CD4-positive, alpha-beta T cell treated with Interleukin-15 for 4 hours (primary cell): ENCODE measurements at regions not wholly inside any gene's neighbourhood (a gene's known extent, or its start where the extent isn't known, plus 50 kb on each side); places are given as distances from the start of the nearest gene placed in this dataset.
"Not testable (repeated sequence)": the region's sequence is repeated elsewhere in the genome, so short reads cannot be mapped to it uniquely, and the experiment has no call there.

Source experiments
- DNase-seq: peaks from one replicate; pipeline ENCODE4 v3.0.0-alpha.2; 2020; ENCODE audit warnings: low spot score

DNA sequence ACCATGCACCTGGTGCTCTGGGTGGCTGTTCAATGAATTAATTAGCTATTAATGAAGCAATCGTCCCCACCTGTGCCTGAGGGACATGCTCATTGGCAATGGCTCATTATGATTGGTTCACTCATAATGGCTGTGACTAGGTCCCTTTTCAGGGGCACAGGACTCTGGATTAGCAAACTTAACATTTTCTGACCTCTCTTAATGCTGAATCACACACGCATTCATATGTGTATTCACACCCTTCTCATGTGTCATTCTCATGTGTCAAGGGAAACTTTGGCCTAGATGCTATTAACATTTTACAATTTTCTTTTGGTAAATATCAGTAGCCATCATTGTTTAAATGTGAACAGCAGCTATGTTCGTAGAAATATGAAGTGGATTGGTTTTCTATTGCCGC is 98.9 kb upstream of the PMAIP1 start:
- no peak for DNase-seq

DNA sequence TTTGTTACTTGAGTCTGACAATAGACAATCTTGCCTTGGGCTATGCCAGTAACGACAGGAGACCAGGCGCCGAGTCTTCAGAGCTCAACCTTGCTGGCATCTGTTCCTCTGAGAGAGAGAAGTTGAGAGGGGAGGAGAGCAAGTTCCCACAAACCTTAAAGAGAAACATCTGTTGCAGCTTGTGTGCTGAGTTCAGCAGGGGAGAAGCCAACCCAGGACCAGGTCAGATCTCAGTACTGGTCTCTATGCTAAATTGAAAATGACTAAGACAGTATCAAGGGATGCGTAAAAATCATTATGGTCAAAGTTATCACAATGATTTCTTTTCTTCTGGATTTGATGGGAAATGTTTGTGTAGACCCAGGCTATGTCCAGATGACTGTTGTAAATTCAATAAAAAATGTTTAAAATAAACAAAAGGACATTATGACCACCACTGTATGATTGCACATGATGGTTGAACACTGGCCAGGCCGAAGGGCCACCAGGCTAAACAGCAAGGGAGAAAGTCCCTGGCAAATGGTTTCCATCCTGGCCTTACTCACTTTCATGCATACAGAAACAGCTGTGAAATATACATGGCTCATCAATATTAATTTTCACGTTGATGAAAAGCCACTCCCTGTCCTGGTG is 100.3 kb upstream of the PMAIP1 start:
- no peak for DNase-seq

DNA sequence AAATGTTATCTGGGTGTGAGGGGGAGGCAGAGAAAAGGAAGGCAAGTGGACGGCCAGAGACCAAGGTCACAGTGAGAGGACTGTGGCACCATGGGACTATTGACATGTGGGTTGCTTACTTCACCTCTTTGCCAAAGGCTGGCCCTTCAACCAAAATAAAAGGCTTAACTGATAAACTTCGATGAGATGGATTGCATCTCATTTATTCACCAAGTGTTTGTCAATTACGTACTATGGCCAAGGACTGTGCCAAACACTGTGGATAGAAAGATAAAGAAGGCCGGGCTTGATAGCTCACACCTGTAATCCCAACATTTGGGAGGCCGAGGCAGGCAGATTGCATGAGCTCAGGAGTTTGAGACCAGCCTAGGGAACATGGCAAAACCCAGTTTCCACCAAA is 98.7 kb upstream of the CCBE1 start:
- DNase-seq: no peak

DNA sequence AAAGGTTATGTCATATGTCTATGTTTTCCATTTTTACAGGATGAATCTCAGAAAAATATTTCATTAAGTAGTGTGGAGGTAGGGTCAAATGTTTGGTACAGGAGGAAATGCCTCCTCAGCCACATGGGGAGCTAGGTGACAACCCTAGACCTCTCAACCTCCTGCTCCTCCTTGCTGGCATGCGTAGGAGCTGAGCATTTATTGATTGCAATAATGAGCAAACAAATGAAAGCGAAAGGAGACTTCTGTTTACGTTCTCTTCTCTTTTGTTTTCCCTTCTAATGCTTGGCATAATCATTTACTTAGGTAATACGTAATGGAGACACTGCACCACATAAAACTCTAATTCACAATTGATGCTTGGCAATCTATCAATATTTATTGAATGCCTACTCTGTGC is 95.1 kb upstream of the CCBE1 start:
- no peak for DNase-seq

DNA sequence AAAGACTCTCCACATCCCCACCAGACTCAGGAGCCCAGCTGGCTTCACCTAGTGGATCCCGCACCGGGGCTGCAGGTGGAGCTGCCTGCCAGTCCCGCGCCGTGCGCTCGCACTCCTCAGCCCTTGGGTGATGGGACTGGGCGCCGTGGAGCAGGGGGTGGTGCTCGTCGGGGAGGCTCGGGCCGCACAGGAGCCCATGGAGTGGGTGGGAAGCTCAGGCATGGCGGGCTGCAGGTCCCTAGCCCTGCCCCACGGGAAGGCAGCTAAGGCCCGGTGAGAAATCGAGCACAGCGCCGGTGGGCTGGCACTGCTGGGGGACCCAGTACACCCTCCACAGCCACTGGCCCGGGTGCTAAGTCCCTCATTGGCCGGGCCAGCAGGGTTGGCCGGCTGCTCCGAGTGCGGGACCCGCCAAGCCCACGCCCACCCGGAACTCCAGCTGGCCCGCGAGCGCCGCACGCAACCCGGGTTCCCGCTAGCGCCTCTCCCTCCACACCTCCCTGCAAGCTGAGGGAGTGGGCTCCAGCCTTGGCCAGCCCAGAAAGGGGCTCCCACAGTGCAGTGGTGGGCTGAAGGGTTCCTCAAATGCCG is 93.2 kb upstream of the CCBE1 start:
- DNase-seq: not testable (repeated sequence)

DNA sequence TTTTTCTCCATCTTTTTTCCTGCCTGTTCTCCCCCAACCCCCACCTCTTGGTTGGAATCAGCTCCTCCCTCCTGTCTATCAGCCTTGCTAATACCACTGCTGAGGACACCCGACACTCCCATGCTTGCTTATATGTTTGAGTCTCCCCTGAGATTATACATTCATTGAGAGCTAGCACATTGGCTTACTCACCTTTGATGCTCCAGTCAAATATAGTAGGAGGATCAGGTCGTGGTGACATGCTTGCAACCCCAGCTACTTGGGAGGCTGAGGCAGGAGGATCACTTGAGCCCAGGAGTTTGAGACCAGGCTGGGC is 91.5 kb upstream of the CCBE1 start:
- DNase-seq: no peak

DNA sequence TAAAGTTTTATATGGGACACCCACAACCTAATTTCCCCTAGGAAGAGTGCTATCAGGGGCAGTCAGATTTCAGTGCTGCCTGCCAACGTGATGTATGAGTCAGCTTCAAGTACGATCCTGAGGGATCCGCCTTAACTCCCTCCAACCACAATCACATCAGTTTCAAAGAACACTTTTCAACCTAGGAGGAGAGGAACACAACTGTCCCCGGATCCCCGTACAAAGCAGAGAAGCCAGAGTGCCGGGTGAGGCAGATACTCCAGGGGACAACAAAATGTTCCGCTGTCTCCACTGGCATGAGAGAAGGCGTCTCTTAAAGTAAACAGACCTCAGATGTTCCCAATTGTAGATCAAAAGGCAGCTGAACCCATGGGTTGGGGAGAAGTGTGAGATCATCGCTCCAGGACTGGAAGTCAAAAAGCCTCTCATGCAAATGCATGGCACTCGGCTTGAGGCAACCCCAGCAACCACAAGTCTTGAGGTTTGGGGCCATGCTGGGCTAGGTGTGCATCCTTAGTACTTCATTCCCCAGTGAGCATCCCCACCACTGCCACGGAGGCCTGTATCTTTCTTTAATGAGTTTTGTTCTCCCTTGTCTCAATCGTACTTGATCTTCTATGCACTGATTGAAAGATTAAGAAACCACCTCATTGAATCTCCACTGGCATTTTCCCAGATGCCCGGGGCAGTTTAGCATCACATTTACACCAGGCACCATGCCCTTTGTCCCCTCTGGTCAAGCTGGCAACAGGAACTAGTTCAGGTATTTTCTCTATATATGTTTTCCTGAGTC is 91.0 kb upstream of the CCBE1 start:
- no peak for DNase-seq

DNA sequence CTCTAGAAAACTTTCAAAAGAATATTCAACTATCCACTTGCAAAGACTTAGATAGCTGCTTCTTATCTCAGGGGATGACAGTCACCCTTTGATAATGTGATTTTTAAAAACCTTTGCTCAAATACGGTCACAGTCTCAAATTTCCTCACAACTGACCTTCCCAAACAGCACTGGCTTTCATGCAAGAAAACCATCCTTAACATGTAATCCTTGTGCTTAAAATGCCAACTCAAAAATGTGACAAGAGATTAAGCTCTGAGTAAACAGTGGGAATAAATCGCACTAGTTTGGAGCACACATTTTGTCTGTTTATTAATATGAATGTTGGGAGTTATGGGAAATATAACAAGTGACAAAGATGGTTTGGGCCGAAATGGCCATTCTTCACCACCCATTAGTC is 87.5 kb upstream of the CCBE1 start:
- DNase-seq: no peak

DNA sequence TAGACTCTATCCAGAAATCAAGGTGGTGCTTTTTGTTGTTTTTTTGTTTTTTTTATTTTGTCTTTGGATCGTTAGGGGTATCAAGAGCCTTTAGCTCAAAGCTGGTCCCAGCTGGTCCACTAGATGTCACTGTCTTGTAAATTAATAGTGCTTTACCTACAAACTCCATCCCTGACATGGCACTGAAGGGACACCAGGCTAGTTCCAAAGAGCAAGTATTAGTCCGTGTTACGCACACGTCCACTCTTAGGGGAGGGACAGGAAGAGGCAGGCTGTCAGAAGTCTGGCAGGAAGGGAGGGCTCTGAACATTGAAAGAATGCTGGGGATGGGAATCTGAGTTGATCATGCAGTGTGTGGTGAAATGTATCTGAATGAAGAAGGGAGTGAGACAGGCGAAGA is 85.9 kb upstream of the CCBE1 start:
- DNase-seq: peak; percentile 7

DNA sequence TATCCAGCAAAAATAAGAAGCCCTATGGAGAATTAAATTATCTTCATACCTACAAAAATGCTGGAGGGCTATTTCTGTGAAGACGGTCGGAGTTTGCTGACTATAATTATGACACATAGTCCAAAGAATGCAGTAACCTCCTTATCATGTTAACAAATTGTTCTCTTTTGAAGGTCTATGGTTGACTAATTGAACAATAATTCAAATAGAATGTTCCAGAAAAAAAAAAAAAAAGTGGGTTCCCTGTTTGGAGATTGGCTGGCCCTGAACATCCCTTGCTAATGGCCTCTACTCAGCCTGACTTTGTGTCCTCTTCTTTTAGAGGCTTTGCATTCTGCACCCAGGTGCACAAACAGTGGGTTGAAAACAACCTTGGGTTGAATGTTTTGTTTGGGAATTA is 82.8 kb upstream of the CCBE1 start:
- DNase-seq: no peak

DNA sequence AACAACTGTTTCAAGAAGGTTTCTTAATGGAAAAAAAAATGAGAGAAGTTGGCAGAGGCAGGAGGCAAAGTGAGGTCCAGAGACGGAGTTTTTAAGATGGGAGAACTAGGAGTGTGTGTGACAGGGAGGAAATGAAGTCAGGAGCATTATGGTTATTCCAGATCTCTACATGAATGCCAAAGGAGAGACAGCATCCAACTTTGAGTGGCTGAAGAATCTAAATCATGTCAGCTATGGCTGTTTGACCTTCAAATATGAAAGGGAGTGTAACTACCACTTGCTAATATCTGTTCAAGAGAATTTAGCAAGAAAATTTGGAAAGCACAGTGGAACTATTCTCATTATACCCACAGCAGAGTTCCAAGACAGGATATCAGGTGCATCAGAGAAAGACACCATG is 81.2 kb upstream of the CCBE1 start:
- DNase-seq: no peak

DNA sequence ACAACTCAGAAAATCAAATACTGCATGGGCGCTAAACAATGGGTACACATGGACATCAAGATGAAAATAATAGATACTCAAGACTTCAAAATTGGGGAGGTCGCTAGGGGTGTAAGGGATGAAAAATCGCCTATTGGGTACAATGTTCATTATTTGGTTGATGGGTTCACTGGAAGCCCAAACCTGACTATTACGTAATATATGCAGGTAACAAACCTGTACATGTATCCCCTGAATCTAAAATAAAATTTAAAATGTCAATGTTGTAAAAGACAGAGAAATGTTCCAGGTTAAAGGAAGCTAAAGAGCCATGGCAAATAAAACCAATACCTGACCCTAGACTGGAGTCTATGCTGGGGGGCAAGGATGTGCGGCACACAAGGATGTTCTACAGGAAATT is 80.4 kb upstream of the CCBE1 start:
- DNase-seq: no peak

DNA sequence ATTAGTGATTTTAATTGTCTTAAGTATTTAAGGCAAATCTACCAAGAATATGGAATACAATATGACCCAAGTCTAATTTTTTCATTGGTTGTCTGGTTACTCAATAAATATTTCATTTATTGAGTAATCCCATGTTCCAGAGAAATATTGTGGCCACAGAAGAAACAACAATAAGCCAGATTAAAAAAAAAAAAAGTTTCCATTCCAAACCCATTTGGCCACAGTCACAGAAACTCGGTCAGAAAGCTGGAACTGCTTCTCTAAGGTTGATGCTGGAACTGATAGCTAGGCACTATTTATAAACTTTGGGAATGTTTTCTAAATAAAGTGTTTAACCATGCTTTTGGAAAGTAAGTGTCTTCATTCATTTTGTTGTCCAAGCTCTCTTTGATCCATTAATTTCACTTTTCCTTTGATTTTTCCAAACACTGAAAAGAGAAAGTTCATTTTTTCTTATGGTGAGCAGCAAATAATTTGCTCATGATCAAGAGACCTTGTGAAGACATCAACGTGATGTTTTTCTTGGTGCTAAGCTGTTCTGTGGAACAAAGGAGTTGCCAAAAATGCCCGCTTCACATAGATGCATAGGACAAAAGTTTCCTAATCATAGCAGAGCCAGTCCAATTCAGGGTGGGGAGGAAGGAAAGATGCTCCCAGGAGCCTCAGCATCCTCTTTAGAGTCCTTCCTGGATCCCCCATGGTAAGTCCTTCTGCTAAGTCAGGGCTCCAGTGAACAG is 72.1 kb upstream of the CCBE1 start:
- no peak for DNase-seq

DNA sequence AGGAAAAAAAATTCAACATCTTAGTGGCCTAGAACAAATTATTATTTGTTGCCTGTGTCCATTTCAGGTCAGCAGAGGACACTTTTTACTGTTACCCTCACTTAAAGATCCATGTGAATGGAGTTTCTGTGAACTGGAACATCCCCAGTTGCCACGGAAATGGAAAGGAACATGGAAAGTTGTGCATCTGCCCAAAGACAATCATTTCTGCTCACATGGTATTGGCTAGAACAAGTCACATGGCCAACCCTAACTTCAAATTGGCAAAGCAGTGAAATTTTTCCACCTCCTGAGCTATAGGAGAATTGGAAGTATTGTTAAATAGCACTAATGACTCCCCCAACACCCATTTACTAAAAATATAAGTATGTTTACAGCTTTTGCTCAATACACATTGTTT is 71.2 kb upstream of the CCBE1 start:
- no peak for DNase-seq

DNA sequence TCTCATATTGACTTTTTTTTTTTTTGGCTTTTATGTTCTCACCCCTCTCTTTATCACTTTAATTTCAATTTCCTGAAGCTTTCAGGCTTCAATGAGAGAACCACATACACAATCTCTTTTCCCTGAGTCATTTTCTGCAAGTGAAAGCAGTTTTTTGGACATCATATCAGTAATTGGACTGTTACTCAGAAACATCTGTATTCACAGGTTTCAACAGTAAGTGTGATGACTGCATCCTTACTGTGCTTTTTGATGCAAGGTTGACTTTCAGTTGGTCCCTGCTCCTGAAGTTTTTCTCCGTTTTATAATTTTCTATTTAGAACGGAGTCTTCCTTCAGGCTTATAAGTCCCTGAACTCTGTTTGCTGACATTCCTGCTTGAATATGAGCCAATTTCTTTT is 70.5 kb upstream of the CCBE1 start:
- DNase-seq: no peak

DNA sequence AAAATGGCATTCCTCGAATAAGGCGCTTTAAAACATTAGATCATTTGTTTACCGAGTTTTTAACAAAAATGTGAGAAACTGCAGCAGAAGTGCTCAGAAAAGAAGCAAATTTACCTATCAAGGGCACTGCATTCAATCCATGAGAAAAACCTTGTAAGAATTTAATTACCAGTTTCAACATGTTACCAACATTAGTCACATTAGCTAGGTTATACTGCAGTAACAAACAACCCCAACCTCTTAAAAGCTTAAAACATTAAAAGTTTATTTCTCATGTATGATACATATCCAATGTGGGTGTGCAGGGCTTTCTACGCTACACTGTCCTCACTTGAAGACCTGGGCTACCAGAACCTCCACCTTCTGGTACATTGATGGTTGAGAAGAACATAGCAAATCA is 68.1 kb upstream of the CCBE1 start:
- no peak for DNase-seq

DNA sequence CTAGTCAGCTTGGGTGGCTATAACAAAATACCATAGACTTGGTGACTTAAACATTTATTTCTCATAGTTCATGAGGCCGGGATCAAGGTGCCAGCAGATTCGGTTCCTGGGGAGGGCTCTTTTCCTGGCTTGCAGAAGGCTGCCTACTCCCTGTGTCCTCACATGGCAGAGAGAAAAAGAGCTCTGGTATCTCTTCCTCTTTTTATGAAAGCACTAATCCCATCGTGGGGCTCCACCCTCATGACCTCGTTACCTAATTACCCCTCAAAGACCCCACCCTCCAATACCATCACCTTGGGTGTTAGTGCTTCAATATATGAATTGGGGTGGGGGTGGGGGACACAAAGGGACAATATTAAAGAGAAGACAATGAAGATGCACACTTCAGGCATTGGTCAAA is 67.1 kb upstream of the CCBE1 start:
- DNase-seq: no peak

DNA sequence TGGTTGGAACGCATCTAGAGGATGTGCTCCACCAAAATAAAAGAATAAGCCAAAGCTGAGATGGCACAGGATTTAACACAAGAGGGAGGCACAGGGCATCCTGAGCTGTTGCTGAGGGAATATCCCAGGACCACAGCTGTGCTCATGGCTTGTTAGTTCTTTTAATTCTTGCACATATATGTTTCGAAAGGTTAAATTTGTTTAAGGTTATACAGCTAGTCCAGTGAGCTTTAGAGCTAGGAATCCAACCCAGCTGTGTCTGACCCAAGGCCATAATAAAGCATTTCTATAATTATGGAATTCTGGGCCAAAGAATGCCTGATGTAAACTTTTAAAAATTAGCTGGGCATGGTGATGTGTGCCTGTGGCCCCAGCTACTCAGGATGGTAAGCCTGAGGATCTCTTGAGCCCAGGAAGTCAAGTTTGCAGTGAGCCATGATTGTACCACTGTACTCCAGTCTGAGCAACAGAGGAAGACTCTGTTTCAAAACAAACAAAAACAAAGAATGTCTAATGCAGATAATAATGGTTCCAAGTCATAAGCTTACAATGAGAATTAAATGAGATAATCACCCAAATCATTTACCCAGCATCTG is 66.4 kb upstream of the CCBE1 start:
- DNase-seq: no peak

DNA sequence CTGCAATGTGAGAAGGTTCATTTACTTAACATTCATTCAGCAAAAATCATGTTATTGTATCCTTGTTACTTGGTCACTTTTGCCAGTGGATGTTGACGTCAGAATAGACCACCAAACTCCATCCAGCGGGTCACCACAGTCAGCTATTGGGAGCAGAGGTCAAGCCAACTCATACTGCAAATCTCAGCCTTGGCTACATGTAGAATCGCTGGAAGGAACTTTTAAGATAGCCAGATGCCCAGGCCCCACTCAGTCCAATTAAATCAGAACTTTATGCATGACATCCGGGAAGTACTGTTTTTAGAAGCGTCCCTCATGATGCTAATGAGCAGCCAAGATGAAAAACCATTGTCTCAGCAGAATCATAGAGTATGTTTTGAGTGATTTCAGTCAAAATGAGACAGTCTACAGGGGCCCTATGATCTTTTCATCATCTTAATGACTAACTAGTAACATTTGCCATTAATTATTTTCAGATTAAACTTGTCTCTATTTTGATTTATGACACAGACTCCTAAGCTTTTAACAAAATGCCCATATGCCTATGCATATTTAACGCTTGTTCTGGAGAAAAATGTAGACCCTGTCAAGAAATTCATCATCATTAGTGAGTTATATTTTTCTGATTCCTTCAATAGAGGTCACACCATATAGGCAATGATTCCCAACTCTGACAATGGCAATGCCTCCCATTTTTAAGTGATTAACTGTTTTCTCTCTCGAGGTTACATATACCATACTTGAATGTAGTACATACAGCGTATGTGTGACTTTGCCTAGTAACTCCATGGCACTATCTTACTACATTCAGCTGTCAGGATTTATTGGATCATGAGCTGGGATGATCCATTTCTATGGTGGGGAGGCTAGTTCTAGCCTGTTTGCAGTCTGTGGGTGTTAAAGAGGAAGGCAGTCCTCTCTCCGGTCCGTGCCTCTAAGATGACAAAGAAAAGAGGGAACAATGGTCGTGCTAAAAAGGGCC is 63.7 kb upstream of the CCBE1 start:
- DNase-seq: no peak

DNA sequence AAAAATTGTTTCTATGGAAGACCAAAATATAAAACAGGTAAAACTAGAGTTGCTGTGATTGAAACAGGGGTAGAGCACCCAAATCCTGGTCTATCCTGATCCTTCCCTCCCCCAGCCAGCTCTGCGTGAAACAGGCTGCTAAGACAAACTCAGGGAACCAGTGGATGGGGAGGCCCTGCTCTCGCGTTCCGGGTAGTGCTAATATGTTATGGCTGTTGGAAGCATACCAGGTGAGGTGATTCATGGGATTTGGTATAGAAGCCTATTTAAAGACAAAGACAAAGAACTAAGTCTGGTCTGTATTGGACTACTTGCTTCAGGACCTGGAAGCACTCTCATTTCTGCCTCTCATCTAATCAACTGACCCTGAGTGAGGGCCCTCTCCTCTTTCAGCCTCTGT is 63.0 kb upstream of the CCBE1 start:
- DNase-seq: no peak

DNA sequence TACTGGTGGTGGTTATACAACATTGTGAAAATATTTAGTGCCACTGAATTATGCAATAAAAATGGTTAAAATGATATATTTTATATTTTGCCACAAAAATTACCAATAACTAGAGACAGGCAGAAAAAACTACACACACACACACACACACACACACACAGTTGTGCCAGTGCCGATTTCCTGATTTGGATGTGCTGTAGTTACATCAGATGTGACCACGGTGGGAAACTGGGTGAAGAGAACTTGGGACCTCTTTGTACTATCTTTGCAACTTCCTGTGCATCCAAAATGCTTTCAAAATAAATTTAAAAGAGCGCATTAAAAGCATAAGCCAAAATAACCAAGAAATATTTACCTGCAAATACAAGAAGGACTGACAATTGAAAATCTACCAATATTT is 61.6 kb upstream of the CCBE1 start:
- no peak for DNase-seq

DNA sequence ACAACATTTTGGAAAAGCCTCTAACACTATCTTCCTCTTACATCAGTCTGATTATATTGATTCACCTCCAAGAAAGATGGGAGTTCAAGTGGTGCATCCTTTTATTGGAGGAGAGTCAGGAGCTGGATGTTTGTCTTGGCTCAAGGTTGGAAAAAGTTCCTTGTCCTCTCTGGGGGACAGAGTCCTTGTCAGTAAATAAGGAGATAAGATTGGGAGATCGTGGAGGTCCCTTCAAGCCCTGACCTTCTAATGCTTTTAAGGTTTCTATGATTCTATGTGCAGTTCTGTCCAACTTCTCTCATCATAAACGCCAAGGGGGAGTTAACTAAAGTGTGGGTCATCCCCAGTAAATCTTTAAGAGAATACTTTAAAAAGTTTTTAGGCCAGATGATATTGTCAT is 60.9 kb upstream of the CCBE1 start:
- DNase-seq: no peak
